Gastroesophageal sphincter (tissue), 3 donors: ENCODE measurements at regions not wholly inside any gene's neighbourhood (a gene's known extent, or its start where the extent isn't known, plus 50 kb on each side); places are given as distances from the start of the nearest gene placed in this dataset.

ENCODE experiments used
- CTCF ChIP-seq, 4 experiments: fragments of 200-600 bp in 2 of 4; fragments of 450-650 bp in 2 of 4; sonication (generic) in 1 of 4; IDR thresholded peaks; one replicate each; pipeline ENCODE4 v1.5.1; 2017 to 2019; ENCODE audit warnings: antibody characterized with exemption in 4 of 4, mild to moderate bottlenecking in 2 of 4, moderate library complexity in 2 of 4
- EP300 ChIP-seq: sonication (generic); formaldehyde crosslinking; IDR thresholded peaks from one replicate; pipeline ENCODE4 v1.6.1; 2017; ENCODE audit warnings: antibody characterized with exemption, mild to moderate bottlenecking
- POLR2A ChIP-seq, 2 donors: fragments of 450-650 bp; IDR thresholded peaks; one replicate each; pipeline ENCODE4 v1.6.1; 2017; ENCODE audit warnings: antibody characterized with exemption in 2 of 2, mild to moderate bottlenecking in 2 of 2, moderate library complexity in 1 of 2
- POLR2AphosphoS5 ChIP-seq: sonication (generic); formaldehyde crosslinking; IDR thresholded peaks from one replicate; pipeline ENCODE4 v1.6.1; 2017; ENCODE audit warnings: antibody characterized with exemption

GRCh38 chr16:54355251-54355650, 68.7 kb upstream of the IRX3 start:
- TF ChIP-seq CTCF (IDR thresholded peaks at IDR 0.05): no peak
- no peak for TF ChIP-seq POLR2A (IDR thresholded peaks at IDR 0.05)
- TF ChIP-seq EP300: no peak
- no peak for TF ChIP-seq POLR2AphosphoS5
